Natural killer cell (primary cell): ENCODE measurements at regions not wholly inside any gene's neighbourhood (a gene's known extent, or its start where the extent isn't known, plus 50 kb on each side); places are given as distances from the start of the nearest gene placed in this dataset.

Source experiments
- ATAC-seq, 3 donors: fragments of 150-1000 bp in 2 of 3; fragments of 200-7000 bp in 1 of 3; cut with Tn5 transposase; 1 replicate in 1 of 3; 2 replicates in 2 of 3; pipeline ENCODE4 v1.10.0; 2021; ENCODE audit warnings: mild to moderate bottlenecking in 2 of 3, moderate library complexity in 2 of 3
- DNase-seq, 2 donors: peaks; one replicate each; pipeline versions ENCODE4 v3.0.0 to v3.0.0-alpha.2; 2013 to 2021; ENCODE audit warnings: mixed read lengths in 1 of 2
- H3K27ac ChIP-seq: one replicate; pipeline ENCODE4 v1.5.1; 2013; ENCODE audit warnings: mild to moderate bottlenecking, low read length
- H3K27me3 ChIP-seq: one replicate; pipeline ENCODE4 v1.6.1; 2013; ENCODE audit warnings: low read length; ENCODE audit not compliant: control insufficient read depth, insufficient read depth
- H3K36me3 ChIP-seq: one replicate; pipeline ENCODE4 v1.6.1; 2013; ENCODE audit warnings: low read length; ENCODE audit not compliant: control insufficient read depth, insufficient read depth
- H3K4me1 ChIP-seq: one replicate; pipeline ENCODE4 v1.6.1; 2013; ENCODE audit warnings: low read length; ENCODE audit not compliant: control insufficient read depth, insufficient read depth
- H3K4me3 ChIP-seq: one replicate; pipeline ENCODE4 v1.5.1; 2013; ENCODE audit warnings: low read length
- H3K9me3 ChIP-seq: one replicate; pipeline ENCODE4 v1.6.1; 2013; ENCODE audit warnings: low read length; ENCODE audit not compliant: control insufficient read depth, insufficient read depth
- H3K27ac Mint-ChIP-seq, 2 donors: one replicate each; pipeline ENCODE4 v1.8.0; 2022; ENCODE audit warnings: mild to moderate bottlenecking in 2 of 2, mixed read lengths in 2 of 2, moderate library complexity in 1 of 2
- H3K27me3 Mint-ChIP-seq, 2 donors: one replicate each; pipeline ENCODE4 v1.8.0; 2022; ENCODE audit warnings: low read depth in 2 of 2, mixed read lengths in 2 of 2
- H3K36me3 Mint-ChIP-seq: one replicate; pipeline ENCODE4 v1.8.0; 2022; ENCODE audit warnings: mixed read lengths
- H3K4me1 Mint-ChIP-seq, 2 donors: one replicate each; pipeline ENCODE4 v1.8.0; 2022; ENCODE audit warnings: mixed read lengths in 2 of 2
- H3K4me3 Mint-ChIP-seq: one replicate; pipeline ENCODE4 v1.8.0; 2022; ENCODE audit warnings: mild to moderate bottlenecking, moderate library complexity, mixed read lengths
- H3K9me3 Mint-ChIP-seq, 2 donors: one replicate each; pipeline ENCODE4 v1.8.0; 2022; ENCODE audit warnings: mixed read lengths in 2 of 2
- WGBS: methylation state at CpG from one replicate; pipeline ENCODE4 v1.1.7; 2013; ENCODE audit warnings: missing lambda C conversion rate; ENCODE audit not compliant: insufficient coverage; 5-methylcytosine and 5-hydroxymethylcytosine counted together
- intact Hi-C: fragments of 100-400 bp; cut with micrococcal nuclease; formaldehyde crosslinking; loops from one replicate; pipeline ENCODE4 v1.14.2; 2022
- TF ChIP-seq, protein P1 (sequence below): fragments of 200-600 bp; IDR thresholded peaks from one replicate; pipeline ENCODE4 v1.8.0; 2022; ENCODE audit warnings: antibody characterized with exemption

GRCh38 chr15:62218841-62219240 is 53.8 kb upstream of the C2CD4B start:
- no peak overlapping the region for H3K27ac ChIP-seq
- WGBS: 95% methylated on average over 15 of the region's 15 CpGs
- H3K36me3 ChIP-seq: no peaks in the 10 kb centered on the region
- H3K27ac Mint-ChIP-seq: no peak overlapping the region
- peaks cover 11% of the 10 kb centered on the region for H3K9me3 ChIP-seq
- H3K4me1 Mint-ChIP-seq: no peaks in the 10 kb centered on the region
- no peak overlapping the region for H3K4me3 Mint-ChIP-seq
- no peak for DNase-seq
- intact Hi-C loops: no loop called here
- H3K27me3 Mint-ChIP-seq: peaks cover 0 to 6% of the 10 kb centered on the region in 2 donors
- no peaks in the 10 kb centered on the region for H3K36me3 Mint-ChIP-seq
- no peak for ATAC-seq
- no peak overlapping the region for H3K4me3 ChIP-seq
- H3K9me3 Mint-ChIP-seq: peaks cover 7 to 8% of the 10 kb centered on the region in 2 donors
- H3K4me1 ChIP-seq: no peaks in the 10 kb centered on the region
- TF ChIP-seq, protein P1, sequence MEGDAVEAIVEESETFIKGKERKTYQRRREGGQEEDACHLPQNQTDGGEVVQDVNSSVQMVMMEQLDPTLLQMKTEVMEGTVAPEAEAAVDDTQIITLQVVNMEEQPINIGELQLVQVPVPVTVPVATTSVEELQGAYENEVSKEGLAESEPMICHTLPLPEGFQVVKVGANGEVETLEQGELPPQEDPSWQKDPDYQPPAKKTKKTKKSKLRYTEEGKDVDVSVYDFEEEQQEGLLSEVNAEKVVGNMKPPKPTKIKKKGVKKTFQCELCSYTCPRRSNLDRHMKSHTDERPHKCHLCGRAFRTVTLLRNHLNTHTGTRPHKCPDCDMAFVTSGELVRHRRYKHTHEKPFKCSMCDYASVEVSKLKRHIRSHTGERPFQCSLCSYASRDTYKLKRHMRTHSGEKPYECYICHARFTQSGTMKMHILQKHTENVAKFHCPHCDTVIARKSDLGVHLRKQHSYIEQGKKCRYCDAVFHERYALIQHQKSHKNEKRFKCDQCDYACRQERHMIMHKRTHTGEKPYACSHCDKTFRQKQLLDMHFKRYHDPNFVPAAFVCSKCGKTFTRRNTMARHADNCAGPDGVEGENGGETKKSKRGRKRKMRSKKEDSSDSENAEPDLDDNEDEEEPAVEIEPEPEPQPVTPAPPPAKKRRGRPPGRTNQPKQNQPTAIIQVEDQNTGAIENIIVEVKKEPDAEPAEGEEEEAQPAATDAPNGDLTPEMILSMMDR: no peak
- H3K27me3 ChIP-seq: no peaks in the 10 kb centered on the region

GRCh38 chr15:62219799-62220198 is 54.7 kb upstream of the C2CD4B start:
- 76% methylated on average over 5 of the region's 5 CpGs for WGBS
- Mint-ChIP-seq H3K9me3 (peaks cover 7 to 8% of the 10 kb centered on the region in 2 donors), H3K4me1 (peaks cover 0 to 5% of the 10 kb centered on the region in 2 donors), H3K36me3 (no peaks in the 10 kb centered on the region), H3K27ac (no peak overlapping the region), H3K27me3 (peaks cover 4 to 10% of the 10 kb centered on the region in 2 donors), H3K4me3 (no peak overlapping the region)
- no peaks in the 10 kb centered on the region for H3K27me3 ChIP-seq
- TF ChIP-seq, protein P1: no peak
- intact Hi-C loops: no loop called here
- DNase-seq (no peak), ATAC-seq (no peak)
- H3K4me1 ChIP-seq: no peaks in the 10 kb centered on the region
- peaks cover 11% of the 10 kb centered on the region for H3K9me3 ChIP-seq
- H3K27ac ChIP-seq: no peak overlapping the region
- H3K36me3 ChIP-seq: no peaks in the 10 kb centered on the region
- no peak overlapping the region for H3K4me3 ChIP-seq

DNA sequence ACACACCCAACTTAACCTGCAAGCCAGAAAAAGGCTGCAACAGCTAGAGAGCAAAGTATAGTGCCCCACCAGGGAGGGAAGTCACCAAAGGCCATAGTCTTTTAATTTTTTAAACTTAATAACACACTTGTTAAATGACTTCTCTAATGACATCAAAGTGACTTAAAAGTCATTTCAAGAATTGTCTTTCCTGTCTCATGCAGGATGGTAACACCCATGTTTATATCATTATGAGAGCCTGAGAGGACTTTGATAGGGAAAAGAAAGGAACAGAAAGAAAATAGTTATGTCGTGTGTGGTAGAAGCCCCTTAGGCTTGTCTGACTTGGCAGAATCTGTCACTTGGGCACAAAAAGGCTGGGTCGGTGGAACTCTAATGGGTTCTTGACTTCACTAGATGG is 57.9 kb upstream of the C2CD4B start:
- peaks cover under 1% of the 10 kb centered on the region for H3K9me3 ChIP-seq
- ATAC-seq: no peak
- intact Hi-C loops: no loop called here
- H3K27me3 ChIP-seq: no peaks in the 10 kb centered on the region
- H3K4me1 ChIP-seq: no peaks in the 10 kb centered on the region
- H3K36me3 ChIP-seq: no peaks in the 10 kb centered on the region
- 83% methylated on average over 2 of the region's 2 CpGs for WGBS
- Mint-ChIP-seq H3K36me3 (no peaks in the 10 kb centered on the region), H3K9me3 (peaks cover 0 to 2% of the 10 kb centered on the region in 2 donors), H3K4me1 (peaks cover 0 to 6% of the 10 kb centered on the region in 2 donors), H3K27ac (peak overlapping the region in 1 of 2 donors; percentile 27), H3K4me3 (no peak overlapping the region), H3K27me3 (peaks cover 12 to 22% of the 10 kb centered on the region in 2 donors)
- TF ChIP-seq, protein P1: no peak
- no peak overlapping the region for H3K27ac ChIP-seq
- DNase-seq: no peak
- no peak overlapping the region for H3K4me3 ChIP-seq

GRCh38 chr15:62228604-62229003 is 63.5 kb upstream of the C2CD4B start:
- 69% methylated on average over 1 of the region's 1 CpG for WGBS
- H3K4me1 ChIP-seq: no peaks in the 10 kb centered on the region
- H3K9me3 ChIP-seq: no peaks in the 10 kb centered on the region
- intact Hi-C loops: no loop called here
- no peak overlapping the region for H3K27ac Mint-ChIP-seq
- no peaks in the 10 kb centered on the region for H3K36me3 Mint-ChIP-seq
- no peak overlapping the region for H3K27ac ChIP-seq
- no peaks in the 10 kb centered on the region for H3K36me3 ChIP-seq
- no peaks in the 10 kb centered on the region for H3K9me3 Mint-ChIP-seq
- no peak overlapping the region for H3K4me3 Mint-ChIP-seq
- H3K4me1 Mint-ChIP-seq: peaks cover 0 to 6% of the 10 kb centered on the region in 2 donors
- H3K27me3 ChIP-seq: no peaks in the 10 kb centered on the region
- DNase-seq (no peak), ATAC-seq (no peak)
- H3K4me3 ChIP-seq: no peak overlapping the region
- TF ChIP-seq, protein P1: no peak
- peaks cover 15 to 20% of the 10 kb centered on the region in 2 donors for H3K27me3 Mint-ChIP-seq
